ENCODE measurements at regions not wholly inside any gene's neighbourhood (a gene's known extent, or its start where the extent isn't known, plus 50 kb on each side); places are given as distances from the start of the nearest gene placed in this dataset.

- Histone ChIP-seq H3K36me3 (ENCODE audit: insufficient read depth) (no peaks in the 10 kb centered on the region), H3K27ac (no peak overlapping the region), H3K9ac (no peak overlapping the region), H3K79me2 (ENCODE audit: insufficient read depth, low read depth) (no peaks in the 10 kb centered on the region), H4K20me1 (ENCODE audit: insufficient read depth) (no peaks in the 10 kb centered on the region), H3K4me3 (IDR thresholded peaks at IDR 0.05; ENCODE audit: insufficient read depth, low read depth, low read length) (no peak overlapping the region), H3K27me3 (ENCODE audit: insufficient read depth, low read depth) (no peaks in the 10 kb centered on the region), H2AFZ (ENCODE audit: low read depth) (no peak overlapping the region), H3K4me2 (no peak overlapping the region), H3K4me1 (ENCODE audit: low read depth, poor library complexity, severe bottlenecking) (no peaks in the 10 kb centered on the region)
- TF ChIP-seq CTCF (conservative IDR thresholded peaks at IDR 0.05; ENCODE audit: low read depth, low read length): no peak
These were observed 94.2 kb upstream of the THRB start for GRCh38 chr3:24588629-24589512.

- no peaks in the 10 kb centered on the region for H3K27me3 ChIP-seq (ENCODE audit: insufficient read depth, low read depth)
- no peak overlapping the region for H2AFZ ChIP-seq (ENCODE audit: low read depth)
- no peak overlapping the region for H3K4me2 ChIP-seq
- H4K20me1 ChIP-seq (ENCODE audit: insufficient read depth): no peaks in the 10 kb centered on the region
- TF ChIP-seq CTCF (conservative IDR thresholded peaks at IDR 0.05; ENCODE audit: low read depth, low read length): no peak
- H3K4me3 ChIP-seq (IDR thresholded peaks at IDR 0.05; ENCODE audit: insufficient read depth, low read depth, low read length): no peak overlapping the region
- no peak overlapping the region for H3K9ac ChIP-seq
- H3K79me2 ChIP-seq (ENCODE audit: insufficient read depth, low read depth): no peaks in the 10 kb centered on the region
- no peaks in the 10 kb centered on the region for H3K4me1 ChIP-seq (ENCODE audit: low read depth, poor library complexity, severe bottlenecking)
- H3K27ac ChIP-seq: no peak overlapping the region
- H3K36me3 ChIP-seq (ENCODE audit: insufficient read depth): no peaks in the 10 kb centered on the region
These were observed 94.8 kb upstream of the THRB start for GRCh38 chr3:24589513-24589851.

DNA sequence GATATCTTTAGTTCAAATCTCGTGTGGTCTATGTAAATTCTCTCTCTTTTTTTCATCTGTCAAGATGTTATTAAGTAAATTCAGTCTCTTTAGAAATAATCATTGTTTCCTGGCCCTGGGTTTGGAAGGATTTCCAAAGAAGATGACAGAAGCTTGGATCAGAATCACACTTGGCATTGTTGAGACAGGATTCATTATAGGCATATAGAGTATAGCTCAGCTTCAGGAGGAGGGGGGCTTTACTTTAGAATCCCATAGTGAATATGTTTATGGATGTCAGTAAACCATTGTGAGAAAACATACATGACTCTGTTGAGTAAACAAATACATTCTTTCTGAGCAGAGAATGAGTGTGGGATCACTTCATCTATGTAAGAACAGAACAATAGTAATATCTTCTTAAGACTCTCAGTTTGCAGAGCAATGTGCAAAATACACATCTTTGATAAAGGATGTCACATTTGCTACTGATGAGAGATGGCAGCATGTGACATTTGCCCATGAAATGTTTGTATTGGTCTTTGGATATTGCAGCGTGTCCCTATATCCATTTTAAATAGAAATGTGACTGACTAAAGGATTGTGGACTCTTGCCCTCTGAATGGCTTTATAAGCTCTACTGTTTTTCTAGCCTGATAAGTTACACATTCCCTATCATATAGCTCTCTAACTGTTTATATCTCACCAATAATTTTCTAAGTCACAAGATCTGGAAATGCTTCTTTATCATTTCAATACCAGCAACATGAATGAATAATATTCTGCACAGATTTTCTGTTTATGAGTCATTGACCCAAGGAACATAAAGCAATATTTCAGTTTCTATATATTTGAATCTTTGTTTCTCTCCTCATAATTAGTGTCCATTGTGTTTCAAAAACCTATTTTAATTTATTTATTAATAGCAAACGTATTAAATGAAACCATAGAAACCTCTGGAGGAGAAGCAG is 95.6 kb upstream of the THRB start:
- no peak overlapping the region for H3K9ac ChIP-seq
- no peaks in the 10 kb centered on the region for H3K79me2 ChIP-seq (ENCODE audit: insufficient read depth, low read depth)
- H2AFZ ChIP-seq (ENCODE audit: low read depth): no peak overlapping the region
- no peak overlapping the region for H3K4me2 ChIP-seq
- H4K20me1 ChIP-seq (ENCODE audit: insufficient read depth): no peaks in the 10 kb centered on the region
- H3K4me3 ChIP-seq (IDR thresholded peaks at IDR 0.05; ENCODE audit: insufficient read depth, low read depth, low read length): no peak overlapping the region
- no peaks in the 10 kb centered on the region for H3K4me1 ChIP-seq (ENCODE audit: low read depth, poor library complexity, severe bottlenecking)
- no peak for TF ChIP-seq CTCF (conservative IDR thresholded peaks at IDR 0.05; ENCODE audit: low read depth, low read length)
- H3K27me3 ChIP-seq (ENCODE audit: insufficient read depth, low read depth): no peaks in the 10 kb centered on the region
- H3K36me3 ChIP-seq (ENCODE audit: insufficient read depth): no peaks in the 10 kb centered on the region
- H3K27ac ChIP-seq: no peak overlapping the region

GRCh38 chr3:24591191-24591590 is 96.5 kb upstream of the THRB start:
- Histone ChIP-seq H3K9ac (no peak overlapping the region), H3K27me3 (ENCODE audit: insufficient read depth, low read depth) (no peaks in the 10 kb centered on the region), H3K4me1 (ENCODE audit: low read depth, poor library complexity, severe bottlenecking) (no peaks in the 10 kb centered on the region), H3K4me3 (IDR thresholded peaks at IDR 0.05; ENCODE audit: insufficient read depth, low read depth, low read length) (no peak overlapping the region), H3K36me3 (ENCODE audit: insufficient read depth) (no peaks in the 10 kb centered on the region), H3K27ac (no peak overlapping the region), H2AFZ (ENCODE audit: low read depth) (no peak overlapping the region), H3K79me2 (ENCODE audit: insufficient read depth, low read depth) (no peaks in the 10 kb centered on the region), H3K4me2 (no peak overlapping the region), H4K20me1 (ENCODE audit: insufficient read depth) (no peaks in the 10 kb centered on the region)
- no peak for TF ChIP-seq CTCF (conservative IDR thresholded peaks at IDR 0.05; ENCODE audit: low read depth, low read length)

Measured in KMS-11 (cell line).